ENCODE measurements at regions not wholly inside any gene's neighbourhood (a gene's known extent, or its start where the extent isn't known, plus 50 kb on each side); places are given as distances from the start of the nearest gene placed in this dataset.
A peak's percentile ranks its signal among the peaks of the same experiment; 100 is the strongest.

GRCh38 chr22:47576908-47577307 lies 814.5 kb downstream of the TBC1D22A start:
- no peak overlapping the region for H3K27ac ChIP-seq
- H3K4me3 ChIP-seq: no peak overlapping the region
- H3K4me1 ChIP-seq (ENCODE audit: insufficient read depth): no peaks in the 10 kb centered on the region
- H3K36me3 ChIP-seq: no peaks in the 10 kb centered on the region
- no peaks in the 10 kb centered on the region for H3K9me3 ChIP-seq
- H3K27me3 ChIP-seq: no peaks in the 10 kb centered on the region
- intact Hi-C loops (cut with DNase I): no loop called here
- WGBS, 3 donors: 77 to 86% (median 79%) methylated on average over 3 of the region's 3 CpGs
- DNase-seq: no peak
- no peak for TF ChIP-seq EP300 (IDR thresholded peaks at IDR 0.05)
- no peak for TF ChIP-seq POLR2A (IDR thresholded peaks at IDR 0.05)
- TF ChIP-seq CTCF (IDR thresholded peaks at IDR 0.05): no peak

GRCh38 chr22:47575291-47575690 lies 812.8 kb downstream of the TBC1D22A start:
- DNase-seq: no peak
- 79 to 82% (median 79%) methylated on average over 11 of the region's 11 CpGs for WGBS, 3 donors
- Histone ChIP-seq H3K4me3 (no peak overlapping the region), H3K36me3 (no peaks in the 10 kb centered on the region), H3K27me3 (no peaks in the 10 kb centered on the region), H3K9me3 (no peaks in the 10 kb centered on the region), H3K27ac (no peak overlapping the region), H3K4me1 (ENCODE audit: insufficient read depth) (no peaks in the 10 kb centered on the region)
- intact Hi-C loops (cut with DNase I): no loop called here
- TF ChIP-seq EP300 (IDR thresholded peaks at IDR 0.05) (no peak), POLR2A (IDR thresholded peaks at IDR 0.05) (no peak), CTCF (IDR thresholded peaks at IDR 0.05) (no peak)

GRCh38 chr22:47574556-47574955 lies 812.1 kb downstream of the TBC1D22A start:
- H3K9me3 ChIP-seq: no peaks in the 10 kb centered on the region
- intact Hi-C loops (cut with DNase I): no loop called here
- no peak for TF ChIP-seq EP300 (IDR thresholded peaks at IDR 0.05)
- TF ChIP-seq CTCF (IDR thresholded peaks at IDR 0.05): no peak
- no peak for TF ChIP-seq POLR2A (IDR thresholded peaks at IDR 0.05)

GRCh38 chr22:47573141-47573540 lies 810.7 kb downstream of the TBC1D22A start:
- H3K9me3 ChIP-seq: no peaks in the 10 kb centered on the region
- H3K4me3 ChIP-seq: no peak overlapping the region
- WGBS, 3 donors: 78 to 86% (median 85%) methylated on average over 7 of the region's 7 CpGs
- intact Hi-C loops (cut with DNase I): no loop called here
- no peaks in the 10 kb centered on the region for H3K4me1 ChIP-seq (ENCODE audit: insufficient read depth)
- DNase-seq: no peak
- H3K27ac ChIP-seq: no peak overlapping the region
- no peaks in the 10 kb centered on the region for H3K27me3 ChIP-seq
- H3K36me3 ChIP-seq: no peaks in the 10 kb centered on the region
- no peak for TF ChIP-seq CTCF (IDR thresholded peaks at IDR 0.05)
- no peak for TF ChIP-seq POLR2A (IDR thresholded peaks at IDR 0.05)
- TF ChIP-seq EP300 (IDR thresholded peaks at IDR 0.05): no peak

More at GRCh38 chr22:47574556-47574955, 812.1 kb downstream of the TBC1D22A start:
- H3K36me3 ChIP-seq: no peaks in the 10 kb centered on the region
- no peaks in the 10 kb centered on the region for H3K4me1 ChIP-seq (ENCODE audit: insufficient read depth)
- H3K27me3 ChIP-seq: no peaks in the 10 kb centered on the region
- no peak overlapping the region for H3K4me3 ChIP-seq
- 78 to 93% (median 85%) methylated on average over 4 of the region's 4 CpGs for WGBS, 3 donors
- no peak overlapping the region for H3K27ac ChIP-seq
- DNase-seq: no peak

- WGBS, 3 donors: 90 to 92% (median 91%) methylated on average over 12 of the region's 12 CpGs
- Histone ChIP-seq H3K27ac (no peak overlapping the region), H3K36me3 (no peaks in the 10 kb centered on the region), H3K9me3 (no peaks in the 10 kb centered on the region), H3K4me1 (ENCODE audit: insufficient read depth) (no peaks in the 10 kb centered on the region), H3K4me3 (no peak overlapping the region), H3K27me3 (no peaks in the 10 kb centered on the region)
- peak in 1 of 5 donors; percentile 0 for DNase-seq
- no peak for TF ChIP-seq EP300 (IDR thresholded peaks at IDR 0.05)
- TF ChIP-seq POLR2A (IDR thresholded peaks at IDR 0.05): no peak
- intact Hi-C loops (cut with DNase I): no loop called here
These were observed 810.0 kb downstream of the TBC1D22A start for GRCh38 chr22:47572443-47572842.
